ENCODE measurements at regions not wholly inside any gene's neighbourhood (a gene's known extent, or its start where the extent isn't known, plus 50 kb on each side); places are given as distances from the start of the nearest gene placed in this dataset.
"Not testable (repeated sequence)": the region's sequence is repeated elsewhere in the genome, so short reads cannot be mapped to it uniquely, and the experiment has no call there.

DNA sequence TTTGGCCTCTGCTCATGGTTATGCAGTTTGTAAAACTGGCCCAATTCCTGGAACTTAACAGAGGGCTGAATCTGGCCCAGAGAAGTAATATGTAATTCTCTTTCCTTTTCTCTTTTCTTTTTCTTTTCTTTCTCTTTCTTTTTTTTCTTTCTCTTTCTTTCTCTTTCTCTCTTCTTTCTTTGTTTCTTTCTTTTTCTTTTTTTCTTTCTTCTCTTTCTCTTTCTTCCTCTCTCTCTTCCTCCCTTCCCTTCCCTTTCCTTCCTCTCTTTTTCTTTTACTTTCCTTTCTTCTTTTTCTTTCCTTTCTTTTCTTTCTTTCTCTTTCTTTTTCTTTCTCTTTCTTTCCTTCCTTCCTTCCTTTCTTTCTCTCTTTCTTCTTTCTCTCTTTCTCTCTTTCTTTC lies 88.8 kb upstream of the SLITRK5 start:
- no peak for DNase-seq

DNA sequence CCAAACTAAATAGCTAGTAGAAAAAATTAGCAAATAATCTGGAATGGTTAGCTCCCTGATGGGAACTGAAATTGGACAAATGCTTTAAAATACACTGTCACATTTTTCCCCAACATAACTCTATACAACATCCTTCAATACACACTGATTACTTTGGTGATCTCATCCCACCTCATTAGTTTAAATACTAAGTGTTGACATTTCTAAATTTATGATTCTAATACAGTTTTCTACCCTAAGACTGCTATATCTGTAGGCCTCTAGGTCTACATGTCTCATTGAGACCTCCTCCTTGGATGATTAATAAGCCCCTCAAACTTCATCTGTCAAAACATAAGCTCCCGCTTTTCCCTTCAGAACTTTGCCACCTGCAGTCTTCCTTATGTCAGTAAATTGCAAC lies 80.7 kb upstream of the SLITRK5 start:
- DNase-seq, result no peak

DNA sequence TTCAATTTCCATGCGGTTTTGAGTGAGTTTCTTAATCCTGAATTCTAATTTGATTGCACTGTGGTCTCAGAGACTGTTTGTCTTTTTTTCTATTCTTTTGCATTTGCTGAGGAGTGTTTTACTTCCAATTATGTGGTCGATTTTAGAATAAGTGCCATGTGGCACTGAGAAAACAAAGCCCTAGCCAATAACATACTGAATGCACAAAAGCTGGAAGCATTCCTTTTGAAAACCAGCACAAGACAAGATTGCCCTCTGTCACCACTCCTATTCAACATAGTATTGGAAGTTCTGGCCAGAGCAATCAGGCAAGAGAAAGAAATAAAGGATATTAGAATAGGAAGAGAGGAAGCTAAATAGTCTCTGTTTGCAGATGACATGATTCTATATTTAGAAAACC lies 66.7 kb upstream of the SLITRK5 start:
- not testable (repeated sequence) for DNase-seq

DNA sequence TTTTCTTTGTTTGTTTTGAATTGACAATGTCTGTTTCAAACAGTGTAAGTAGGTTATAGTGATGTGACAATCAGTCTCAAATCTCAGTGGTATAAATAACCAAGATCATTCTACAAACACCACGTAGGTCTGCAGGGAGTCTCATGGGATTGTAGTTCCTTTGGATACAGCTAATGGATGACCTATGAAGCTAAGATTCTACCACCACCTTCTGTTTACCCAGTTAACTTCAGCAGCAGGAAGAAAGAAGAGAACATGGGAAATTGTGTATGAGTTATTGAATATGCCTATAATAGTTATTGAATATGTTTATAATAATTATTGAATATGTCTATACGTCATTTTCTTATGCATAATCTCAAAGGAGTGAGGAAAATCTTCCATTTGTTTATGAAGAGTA lies 63.9 kb upstream of the SLITRK5 start:
- DNase-seq, result no peak

DNA sequence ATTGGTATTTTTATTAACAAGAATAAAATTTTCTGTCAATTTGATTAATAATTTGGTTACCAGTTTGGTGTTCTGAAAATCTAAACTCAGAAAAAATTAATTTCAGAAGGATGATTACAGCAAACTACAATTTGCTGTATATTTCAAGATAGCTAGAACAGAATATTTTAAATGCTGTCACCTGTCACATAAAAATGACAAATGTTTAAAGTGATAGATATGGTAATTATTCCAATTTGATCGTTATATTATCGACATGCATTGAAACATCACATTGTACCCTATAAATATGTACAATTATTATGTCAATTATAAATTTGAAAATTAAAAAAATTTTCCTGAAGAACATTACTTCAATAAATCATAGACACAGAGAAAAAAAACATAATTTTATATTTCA lies 56.9 kb upstream of the SLITRK5 start:
- no peak for DNase-seq
